Astrocyte of the cerebellum (primary cell): ENCODE measurements at regions not wholly inside any gene's neighbourhood (a gene's known extent, or its start where the extent isn't known, plus 50 kb on each side); places are given as distances from the start of the nearest gene placed in this dataset.

Experiments
- DNase-seq: peaks from one replicate; pipeline ENCODE4 v3.0.0-alpha.2; 2011; ENCODE audit warnings: low read depth
- H3K4me3 ChIP-seq: 2 replicates; pipeline ENCODE4 v1.5.1; 2011; ENCODE audit warnings: mild to moderate bottlenecking, low read depth, low read length, moderate library complexity
- CTCF ChIP-seq: IDR thresholded peaks from 2 replicates; pipeline ENCODE4 v1.5.1; 2012; ENCODE audit warnings: low read length, low read depth, moderate library complexity, mild to moderate bottlenecking; ENCODE audit errors: missing control alignments
- in situ Hi-C: cut with HindIII; loops from 2 replicates; pipeline ENCODE4 v1.10.0; 2017; ENCODE audit warnings: low sequenced_read_pairs

- in situ Hi-C loops = no loop called here
- DNase-seq = no peak
- no peak overlapping the region for H3K4me3 ChIP-seq
- no peak for TF ChIP-seq CTCF
Measured at GRCh38 chr2:53373126-53373525, 394.5 kb upstream of the CHAC2 start.

GRCh38 chr2:53366543-53366942 is 401.1 kb upstream of the CHAC2 start:
- in situ Hi-C loops = no loop called here
- TF ChIP-seq CTCF = no peak
- H3K4me3 ChIP-seq = no peak overlapping the region
- no peak for DNase-seq

GRCh38 chr2:53362934-53363333 is 404.7 kb upstream of the CHAC2 start:
- no peak overlapping the region for H3K4me3 ChIP-seq
- in situ Hi-C loops = no loop called here
- DNase-seq = no peak
- no peak for TF ChIP-seq CTCF

- no peak for TF ChIP-seq CTCF
- in situ Hi-C loops = no loop called here
- no peak for DNase-seq
- no peak overlapping the region for H3K4me3 ChIP-seq
Measured at GRCh38 chr2:53356291-53356905, 411.2 kb upstream of the CHAC2 start.

GRCh38 chr2:53353135-53354114 is 414.2 kb upstream of the CHAC2 start:
- H3K4me3 ChIP-seq = no peak overlapping the region
- DNase-seq = peak; percentile 2
- in situ Hi-C loops = no loop called here
- no peak for TF ChIP-seq CTCF

GRCh38 chr2:53347269-53347668 is 420.3 kb upstream of the CHAC2 start:
- no peak for TF ChIP-seq CTCF
- no peak for DNase-seq
- in situ Hi-C loops = no loop called here
- no peak overlapping the region for H3K4me3 ChIP-seq
